ENCODE measurements at regions not wholly inside any gene's neighbourhood (a gene's known extent, or its start where the extent isn't known, plus 50 kb on each side); places are given as distances from the start of the nearest gene placed in this dataset.

DNA sequence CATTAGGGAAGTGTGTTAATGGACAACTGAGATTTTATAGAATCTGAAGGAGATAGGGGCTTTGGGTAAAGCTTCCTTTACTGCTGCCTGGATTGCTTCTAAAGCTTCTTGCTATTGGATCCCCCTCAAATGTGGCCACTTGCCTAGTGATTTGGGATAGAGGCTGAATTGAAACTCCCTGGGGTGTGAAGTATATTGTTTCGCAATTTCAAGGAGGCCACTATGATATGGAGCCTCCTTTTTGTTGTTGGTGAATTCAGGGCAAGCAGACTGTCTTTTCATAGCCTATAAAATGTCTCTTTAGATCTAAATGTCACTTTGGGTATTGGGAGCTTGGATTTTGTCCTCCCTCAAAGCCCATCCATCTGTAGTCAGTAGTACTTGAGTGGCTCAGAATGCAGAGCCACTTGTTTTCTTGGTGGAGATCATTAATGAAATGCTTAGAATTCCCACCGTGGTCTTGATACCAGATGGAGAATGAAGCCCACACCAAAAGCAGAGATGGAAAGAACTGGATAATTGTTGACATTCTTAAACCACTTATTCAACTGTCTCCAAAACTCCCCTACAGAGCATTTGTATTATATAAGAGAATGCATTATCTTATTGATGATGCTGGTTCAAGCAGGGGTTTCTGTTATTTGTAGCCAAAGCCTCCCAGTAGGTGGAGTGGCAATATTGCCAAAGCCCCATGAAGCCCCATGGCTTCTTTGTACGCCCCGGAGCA lies 144.3 kb upstream of the KCNE2 start:
- TF ChIP-seq POLR2A (IDR thresholded peaks at IDR 0.05; ENCODE audit: low read length) (no peak), GATA1 (IDR thresholded peaks at IDR 0.05; ENCODE audit: low read depth, low read length) (no peak)

Measured in erythroblast (primary cell).